ENCODE measurements at regions not wholly inside any gene's neighbourhood (a gene's known extent, or its start where the extent isn't known, plus 50 kb on each side); places are given as distances from the start of the nearest gene placed in this dataset.

GRCh38 chr13:57925751-57926150 lies 294.2 kb downstream of the PCDH17 start:
- TF ChIP-seq CTCF (conservative IDR thresholded peaks at IDR 0.05 in 1 of 2, IDR thresholded peaks at IDR 0.05 in 1 of 2; ENCODE audit: extremely low read depth in 1 of 2, insufficient read depth in 1 of 2, low read depth in 1 of 2, low read length in 2 of 2): no peak
- no peak for TF ChIP-seq EZH2 (IDR thresholded peaks at IDR 0.05; ENCODE audit: borderline replicate concordance, low read length)

Data from mammary epithelial cell (primary cell).